RWPE2 (cell line): ENCODE measurements at regions not wholly inside any gene's neighbourhood (a gene's known extent, or its start where the extent isn't known, plus 50 kb on each side); places are given as distances from the start of the nearest gene placed in this dataset.

Experiments used
- ATAC-seq: fragments of 200-7000 bp; cut with Tn5 transposase; 3 replicates; pipeline ENCODE4 v1.9.1; 2021; ENCODE audit warnings: low read depth
- DNase-seq: peaks from one replicate; pipeline ENCODE4 v3.0.0-alpha.2; 2020; ENCODE audit warnings: low spot score
- H3K27ac ChIP-seq: fragments of 450-650 bp; 2 replicates; pipeline ENCODE4 v1.5.1; 2017; ENCODE audit warnings: mild to moderate bottlenecking; ENCODE audit not compliant: poor library complexity, severe bottlenecking
- H3K27me3 ChIP-seq: fragments of 250-450 bp; sonication (Bioruptor Pico); 2 replicates; pipeline ENCODE4 v1.5.1; 2021; ENCODE audit warnings: mild to moderate bottlenecking, moderate library complexity; ENCODE audit not compliant: insufficient read depth, poor library complexity, severe bottlenecking
- H3K36me3 ChIP-seq: fragments of 250-450 bp; sonication (Bioruptor Pico); 2 replicates; pipeline ENCODE4 v1.5.1; 2020; ENCODE audit warnings: low read depth, mild to moderate bottlenecking, moderate library complexity
- H3K4me1 ChIP-seq: fragments of 250-450 bp; sonication (Bioruptor Pico); 2 replicates; pipeline ENCODE4 v1.5.1; 2021; ENCODE audit warnings: mild to moderate bottlenecking, moderate library complexity; ENCODE audit not compliant: insufficient read depth, poor library complexity, severe bottlenecking
- H3K4me3 ChIP-seq: fragments of 250-450 bp; sonication (Bioruptor Pico); 2 replicates; pipeline ENCODE4 v1.5.1; 2021; ENCODE audit warnings: mild to moderate bottlenecking, moderate library complexity; ENCODE audit not compliant: severe bottlenecking
- H3K9me3 ChIP-seq: fragments of 250-450 bp; sonication (Bioruptor Pico); 2 replicates; pipeline ENCODE4 v1.5.1; 2021; ENCODE audit warnings: mild to moderate bottlenecking, moderate library complexity; ENCODE audit not compliant: severe bottlenecking
- CTCF ChIP-seq: fragments of 450-650 bp; IDR thresholded peaks from one replicate; pipeline ENCODE4 v1.5.1; 2017; ENCODE audit warnings: mild to moderate bottlenecking, moderate library complexity; ENCODE audit not compliant: poor library complexity, severe bottlenecking

GRCh38 chr7:121620953-121621606, 225.0 kb upstream of the FAM3C start:
- Histone ChIP-seq H3K36me3 (no peaks in the 10 kb centered on the region), H3K4me3 (no peak overlapping the region), H3K9me3 (no peaks in the 10 kb centered on the region), H3K27ac (no peak overlapping the region), H3K4me1 (no peaks in the 10 kb centered on the region), H3K27me3 (no peaks in the 10 kb centered on the region)
- DNase-seq, result no peak
- TF ChIP-seq CTCF, result no peak
- ATAC-seq, result no peak

GRCh38 chr7:121620206-121620605, 224.1 kb upstream of the FAM3C start:
- H3K4me3 ChIP-seq, result no peak overlapping the region
- DNase-seq (no peak), ATAC-seq (no peak)
- H3K27ac ChIP-seq, result no peak overlapping the region
- H3K27me3 ChIP-seq, result no peaks in the 10 kb centered on the region
- no peak for TF ChIP-seq CTCF
- no peaks in the 10 kb centered on the region for H3K36me3 ChIP-seq
- H3K4me1 ChIP-seq, result no peaks in the 10 kb centered on the region
- no peaks in the 10 kb centered on the region for H3K9me3 ChIP-seq

GRCh38 chr7:121618182-121618581, 222.1 kb upstream of the FAM3C start:
- ATAC-seq, result no peak
- Histone ChIP-seq H3K27me3 (no peaks in the 10 kb centered on the region), H3K27ac (no peak overlapping the region), H3K4me1 (no peaks in the 10 kb centered on the region), H3K9me3 (no peaks in the 10 kb centered on the region), H3K4me3 (no peak overlapping the region), H3K36me3 (no peaks in the 10 kb centered on the region)
- no peak for DNase-seq
- no peak for TF ChIP-seq CTCF

GRCh38 chr7:121610243-121610642, 214.1 kb upstream of the FAM3C start:
- no peak for TF ChIP-seq CTCF
- Histone ChIP-seq H3K4me1 (no peaks in the 10 kb centered on the region), H3K36me3 (no peaks in the 10 kb centered on the region), H3K27me3 (no peaks in the 10 kb centered on the region), H3K9me3 (no peaks in the 10 kb centered on the region), H3K4me3 (no peak overlapping the region), H3K27ac (no peak overlapping the region)
- no peak for ATAC-seq
- no peak for DNase-seq

- Histone ChIP-seq H3K27me3 (no peaks in the 10 kb centered on the region), H3K4me1 (no peaks in the 10 kb centered on the region), H3K9me3 (no peaks in the 10 kb centered on the region), H3K27ac (no peak overlapping the region), H3K4me3 (no peak overlapping the region), H3K36me3 (no peaks in the 10 kb centered on the region)
- no peak for DNase-seq
- ATAC-seq, result no peak
- no peak for TF ChIP-seq CTCF
These were observed 213.1 kb upstream of the FAM3C start for GRCh38 chr7:121609208-121609607.
